WTC11 (cell line): ENCODE measurements at regions not wholly inside any gene's neighbourhood (a gene's known extent, or its start where the extent isn't known, plus 50 kb on each side); places are given as distances from the start of the nearest gene placed in this dataset.

Experiments
- ATAC-seq: fragments of 200-7000 bp; cut with Tn5 transposase; 2 replicates; pipeline ENCODE4 v1.10.0; 2021; ENCODE audit warnings: mild to moderate bottlenecking, moderate library complexity
- CTCF ChIA-PET: fragments of 300-600 bp; sonication (Branson Sonifier 250); formaldehyde crosslinking; loops from one replicate; lab custom pipeline; 2021; ENCODE audit warnings: antibody characterized with exemption; lab: Charles Lee
- POLR2A ChIA-PET: fragments of 350-600 bp; sonication (Branson Sonifier 250); formaldehyde crosslinking; loops from one replicate; lab custom pipeline; 2021; ENCODE audit warnings: antibody characterized with exemption; lab: Charles Lee
- DNase-seq: peaks from one replicate; pipeline ENCODE4 v3.0.0; 2021; ENCODE audit warnings: low spot score
- H3K27ac Mint-ChIP-seq: 2 replicates; pipeline ENCODE4 v1.8.0; 2021; ENCODE audit warnings: mixed read lengths
- H3K27me3 Mint-ChIP-seq: 2 replicates; pipeline ENCODE4 v1.8.0; 2021; ENCODE audit warnings: low read depth, mild to moderate bottlenecking, moderate library complexity, mixed read lengths
- H3K36me3 Mint-ChIP-seq: 2 replicates; pipeline ENCODE4 v1.8.0; 2021; ENCODE audit warnings: mixed read lengths
- H3K4me1 Mint-ChIP-seq: 2 replicates; pipeline ENCODE4 v1.8.0; 2022; ENCODE audit warnings: mixed read lengths
- H3K4me3 Mint-ChIP-seq: 2 replicates; pipeline ENCODE4 v1.8.0; 2021; ENCODE audit warnings: mild to moderate bottlenecking, moderate library complexity, mixed read lengths
- H3K9me3 Mint-ChIP-seq: 2 replicates; pipeline ENCODE4 v1.8.0; 2021; ENCODE audit warnings: mixed read lengths
- CBFB ChIP-seq: sonication (generic); formaldehyde crosslinking; IDR thresholded peaks from 2 replicates; pipeline ENCODE4 v1.8.1; 2022; ENCODE audit warnings: mild to moderate bottlenecking, low read depth, missing genetic modification reagents
- ETV6 ChIP-seq: sonication (generic); formaldehyde crosslinking; IDR thresholded peaks from 2 replicates; pipeline ENCODE4 v1.8.1; 2022; ENCODE audit warnings: mild to moderate bottlenecking, missing genetic modification reagents
- FOXJ3 ChIP-seq: sonication (generic); formaldehyde crosslinking; IDR thresholded peaks from 2 replicates; pipeline ENCODE4 v1.9.0; 2021; ENCODE audit warnings: missing genetic modification reagents, mild to moderate bottlenecking, borderline replicate concordance
- GTF2I ChIP-seq: fragments of 250-450 bp; sonication (Bioruptor Pico); conservative IDR thresholded peaks from 2 replicates; pipeline ENCODE4 v1.4.0; 2021; ENCODE audit warnings: mild to moderate bottlenecking
- IRF1 ChIP-seq: sonication (generic); formaldehyde crosslinking; IDR thresholded peaks from 2 replicates; pipeline ENCODE4 v1.8.0; 2023; ENCODE audit warnings: missing genetic modification reagents
- NFATC4 ChIP-seq: fragments of 250-450 bp; sonication (Bioruptor Pico); IDR thresholded peaks from 2 replicates; pipeline ENCODE4 v1.9.0; 2021; ENCODE audit warnings: mild to moderate bottlenecking
- PRDM15 ChIP-seq: sonication (generic); formaldehyde crosslinking; IDR thresholded peaks from 2 replicates; pipeline ENCODE4 v1.8.0; 2022; ENCODE audit warnings: missing genetic modification reagents
- RELA ChIP-seq: sonication (generic); formaldehyde crosslinking; IDR thresholded peaks from 2 replicates; pipeline ENCODE4 v1.8.1; 2022; ENCODE audit warnings: missing genetic modification reagents, mild to moderate bottlenecking, borderline replicate concordance
- SMAD3 ChIP-seq: sonication (generic); formaldehyde crosslinking; IDR thresholded peaks from 2 replicates; pipeline ENCODE4 v1.8.0; 2022; ENCODE audit warnings: missing genetic modification reagents, mild to moderate bottlenecking, borderline replicate concordance
- SMAD4 ChIP-seq: sonication (generic); formaldehyde crosslinking; IDR thresholded peaks from 2 replicates; pipeline ENCODE4 v1.8.0; 2022; ENCODE audit warnings: mild to moderate bottlenecking, missing genetic modification reagents
- TEAD1 ChIP-seq: sonication (generic); formaldehyde crosslinking; IDR thresholded peaks from 2 replicates; pipeline ENCODE4 v1.8.0; 2022; ENCODE audit warnings: mild to moderate bottlenecking, missing genetic modification reagents
- TEAD4 ChIP-seq: sonication (generic); formaldehyde crosslinking; IDR thresholded peaks from 2 replicates; pipeline ENCODE4 v1.8.0; 2022; ENCODE audit warnings: mild to moderate bottlenecking, missing genetic modification reagents
- TP53 ChIP-seq: sonication (generic); formaldehyde crosslinking; IDR thresholded peaks from 2 replicates; pipeline ENCODE4 v1.8.1; 2023; ENCODE audit warnings: mild to moderate bottlenecking, missing genetic modification reagents
- ZNF138 ChIP-seq: sonication (generic); formaldehyde crosslinking; conservative IDR thresholded peaks from 2 replicates; pipeline ENCODE4 v1.8.1; 2022; ENCODE audit warnings: mild to moderate bottlenecking, moderate library complexity, missing genetic modification reagents
- ZNF396 ChIP-seq: fragments of 250-450 bp; sonication (Bioruptor Pico); IDR thresholded peaks from 2 replicates; pipeline ENCODE4 v1.8.0; 2021; ENCODE audit warnings: mild to moderate bottlenecking, moderate library complexity, borderline replicate concordance
- ZNF512 ChIP-seq: sonication (generic); formaldehyde crosslinking; IDR thresholded peaks from 2 replicates; pipeline ENCODE4 v1.8.1; 2022; ENCODE audit warnings: missing genetic modification reagents, borderline replicate concordance
- ZNF671 ChIP-seq: fragments of 250-450 bp; sonication (Bioruptor Pico); IDR thresholded peaks from 2 replicates; pipeline ENCODE4 v1.8.0; 2021; ENCODE audit warnings: mild to moderate bottlenecking
- TF ChIP-seq, protein P1 (sequence below): sonication (generic); formaldehyde crosslinking; IDR thresholded peaks from 2 replicates; pipeline ENCODE4 v1.8.1; 2023; ENCODE audit warnings: mild to moderate bottlenecking, missing genetic modification reagents

- no peak for TF ChIP-seq TEAD4
- no peak for TF ChIP-seq PRDM15 (CRISPR knock-in tag)
- TF ChIP-seq TEAD1 (CRISPR knock-in tag) = no peak
- TF ChIP-seq IRF1 = no peak
- TF ChIP-seq SMAD4 (CRISPR knock-in tag) = no peak
- no peak for TF ChIP-seq FOXJ3 (CRISPR knock-in tag)
These were observed 104.8 kb downstream of the TOMM20 start (continued) for GRCh38 chr1:235023711-235024439.

- ATAC-seq = peak; percentile 61
- H3K36me3 Mint-ChIP-seq = peaks cover 8% of the 10 kb centered on the region
- no peak overlapping the region for H3K4me3 Mint-ChIP-seq
- H3K4me1 Mint-ChIP-seq = peaks cover 21% of the 10 kb centered on the region
- H3K9me3 Mint-ChIP-seq = peaks cover 24% of the 10 kb centered on the region
- CTCF ChIA-PET = interaction anchor here (0.6 to 1.1 kb wide), 5 partner anchors 21 to 279 kb away, joined by 3 to 4 read pairs (median 3); no protein-coding TSS in a partner anchor
- no peaks in the 10 kb centered on the region for H3K27me3 Mint-ChIP-seq
- POLR2A ChIA-PET = interaction anchor here (1.1 kb wide), 1 partner anchor 38 kb away, joined by 4 read pairs; no protein-coding TSS in a partner anchor
- H3K27ac Mint-ChIP-seq = peak overlapping the region; percentile 80; the same call in 1 of the 2 replicates
- TF ChIP-seq CBFB (CRISPR knock-in tag) (no peak), NFATC4 (CRISPR knock-in tag) (no peak), SMAD3 (CRISPR knock-in tag) (no peak), IRF1 (no peak), ZNF512 (no peak), ETV6 (no peak), ZNF138 (CRISPR knock-in tag) (no peak), TP53 (no peak), GTF2I (no peak), ZNF396 (CRISPR knock-in tag) (no peak), RELA (CRISPR knock-in tag) (no peak), ZNF671 (CRISPR knock-in tag) (no peak)
- TF ChIP-seq, protein P1, sequence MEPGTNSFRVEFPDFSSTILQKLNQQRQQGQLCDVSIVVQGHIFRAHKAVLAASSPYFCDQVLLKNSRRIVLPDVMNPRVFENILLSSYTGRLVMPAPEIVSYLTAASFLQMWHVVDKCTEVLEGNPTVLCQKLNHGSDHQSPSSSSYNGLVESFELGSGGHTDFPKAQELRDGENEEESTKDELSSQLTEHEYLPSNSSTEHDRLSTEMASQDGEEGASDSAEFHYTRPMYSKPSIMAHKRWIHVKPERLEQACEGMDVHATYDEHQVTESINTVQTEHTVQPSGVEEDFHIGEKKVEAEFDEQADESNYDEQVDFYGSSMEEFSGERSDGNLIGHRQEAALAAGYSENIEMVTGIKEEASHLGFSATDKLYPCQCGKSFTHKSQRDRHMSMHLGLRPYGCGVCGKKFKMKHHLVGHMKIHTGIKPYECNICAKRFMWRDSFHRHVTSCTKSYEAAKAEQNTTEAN (CRISPR knock-in tag) = no peak
- no peak for DNase-seq
These were observed 105.5 kb downstream of the TOMM20 start for GRCh38 chr1:235022981-235023710.
